SK-N-SH (cell line): ENCODE measurements at regions not wholly inside any gene's neighbourhood (a gene's known extent, or its start where the extent isn't known, plus 50 kb on each side); places are given as distances from the start of the nearest gene placed in this dataset.

Source experiments
- CTCF ChIA-PET: fragments of 300-600, 350-600 bp; formaldehyde crosslinking; extraction: SDS; loops from one replicate; lab custom pipeline; 2021; lab: Yijun Ruan, JAX
- POLR2A ChIA-PET: fragments of 350-600 bp; sonication (Branson Sonifier 250); formaldehyde crosslinking; extraction: SDS; loops from one replicate; lab custom pipeline; 2020; ENCODE audit warnings: antibody characterized with exemption, inconsistent platforms; lab: Yijun Ruan, JAX
- DNase-seq: peaks from one replicate; pipeline ENCODE4 v3.0.0; 2012
- H2AFZ ChIP-seq: fragments of 200-600 bp; sonication (generic); 2 replicates; pipeline ENCODE4 v1.8.1; 2016; ENCODE audit warnings: antibody characterized with exemption, mild to moderate bottlenecking, low read depth
- H3F3A ChIP-seq: fragments of 200-600 bp; sonication (generic); replicated peaks from 2 replicates; pipeline ENCODE3; 2016; ENCODE audit warnings: antibody characterized with exemption, mild to moderate bottlenecking; ENCODE audit not compliant: insufficient read depth
- H3K27ac ChIP-seq, 2 experiments: fragments of 200-500 bp in 1 of 2; fragments of 200-600 bp in 1 of 2; sonication (Bioruptor generic) in 1 of 2; sonication (generic), shearing (Covaris generic) in 1 of 2; 2 replicates each; pipeline versions ENCODE4 v1.5.1 to v1.6.1; 2014 to 2016; ENCODE audit warnings: low read depth in 2 of 2, inconsistent platforms in 1 of 2, low read length in 1 of 2, mild to moderate bottlenecking in 1 of 2, mixed read lengths in 1 of 2
- H3K27me3 ChIP-seq: fragments of 200-600 bp; sonication (generic), shearing (Covaris generic); 2 replicates; pipeline ENCODE4 v1.6.1; 2016; ENCODE audit warnings: mixed run types; ENCODE audit not compliant: insufficient read depth
- H3K36me3 ChIP-seq, 2 experiments: fragments of 200-500 bp in 1 of 2; fragments of 200-600 bp in 1 of 2; sonication (Bioruptor generic) in 1 of 2; sonication (generic) in 1 of 2; replicated peaks in 1 of 2; 2 replicates each; pipeline versions ENCODE3 to v1.5.1; 2014 to 2016; ENCODE audit warnings: low read length in 1 of 2, mild to moderate bottlenecking in 1 of 2; ENCODE audit not compliant: insufficient read depth in 2 of 2, control insufficient read depth in 1 of 2
- H3K4me1 ChIP-seq, 2 experiments: fragments of 200-500 bp in 1 of 2; fragments of 200-600 bp in 1 of 2; sonication (Bioruptor generic) in 1 of 2; sonication (generic), shearing (Covaris generic) in 1 of 2; 2 replicates each; pipeline versions ENCODE4 v1.5.1 to v1.6.1; 2014 to 2016; ENCODE audit warnings: low read depth in 1 of 2, low read length in 1 of 2, mixed run types in 1 of 2; ENCODE audit not compliant: insufficient read depth in 2 of 2, control insufficient read depth in 1 of 2
- H3K4me2 ChIP-seq: fragments of 200-600 bp; sonication (generic), shearing (Covaris generic); 2 replicates; pipeline ENCODE4 v1.6.1; 2017; ENCODE audit warnings: mixed run types
- H3K4me3 ChIP-seq, 2 experiments: fragments of 200-500 bp in 1 of 2; fragments of 200-600 bp in 1 of 2; sonication (Bioruptor generic) in 1 of 2; sonication (generic), shearing (Covaris generic) in 1 of 2; 2 replicates each; pipeline versions ENCODE4 v1.5.1 to v1.8.1; 2014 to 2016; ENCODE audit warnings: low read depth in 2 of 2, inconsistent platforms in 1 of 2, low read length in 1 of 2, mild to moderate bottlenecking in 1 of 2, mixed read lengths in 1 of 2, moderate library complexity in 1 of 2
- H3K79me2 ChIP-seq: fragments of 200-600 bp; sonication (generic); 2 replicates; pipeline ENCODE4 v1.8.1; 2017; ENCODE audit warnings: mild to moderate bottlenecking; ENCODE audit not compliant: insufficient read depth
- H3K9ac ChIP-seq: fragments of 200-600 bp; sonication (generic); 2 replicates; pipeline ENCODE4 v1.6.1; 2017; ENCODE audit warnings: mixed run types
- H3K9me2 ChIP-seq: fragments of 200-600 bp; sonication (generic); 2 replicates; pipeline ENCODE4 v1.6.1; 2017; ENCODE audit warnings: mixed run types
- H3K9me3 ChIP-seq: fragments of 200-600 bp; sonication (generic); 2 replicates; pipeline ENCODE4 v1.6.1; 2017; ENCODE audit warnings: mixed run types, mild to moderate bottlenecking, moderate library complexity
- H4K20me1 ChIP-seq: fragments of 200-600 bp; sonication (generic); 2 replicates; pipeline ENCODE4 v1.6.1; 2017; ENCODE audit warnings: mild to moderate bottlenecking, mixed run types; ENCODE audit not compliant: insufficient read depth
- ELF1 ChIP-seq: IDR thresholded peaks from 2 replicates; pipeline ENCODE4 v1.4.0; 2012
- EZH2phosphoT487 ChIP-seq: fragments of 200-600 bp; sonication (generic); IDR thresholded peaks from 2 replicates; pipeline ENCODE4 v1.6.1; 2017; ENCODE audit warnings: low read depth, mixed run types, mild to moderate bottlenecking, antibody characterized with exemption, moderate library complexity, borderline replicate concordance
- GABPA ChIP-seq: IDR thresholded peaks from 2 replicates; pipeline ENCODE4 v1.4.0; 2012; ENCODE audit warnings: low read depth, mild to moderate bottlenecking
- JUND ChIP-seq: IDR thresholded peaks from 2 replicates; pipeline ENCODE4 v1.4.0; 2012
- MXI1 ChIP-seq: IDR thresholded peaks from 2 replicates; pipeline ENCODE4 v1.6.1; 2012; ENCODE audit warnings: mild to moderate bottlenecking, low read depth, low read length, improper control_type of control experiment
- NRF1 ChIP-seq: IDR thresholded peaks from 2 replicates; pipeline ENCODE4 v1.6.1; 2012; ENCODE audit warnings: low read depth, mild to moderate bottlenecking, low read length
- POLR2AphosphoS5 ChIP-seq: IDR thresholded peaks from 2 replicates; pipeline ENCODE4 v1.6.1; 2012; ENCODE audit warnings: low read depth, low read length
- REST ChIP-seq: IDR thresholded peaks from 2 replicates; pipeline ENCODE4 v1.6.1; 2012; ENCODE audit warnings: mild to moderate bottlenecking, low read depth, low read length, moderate library complexity
- SIN3A ChIP-seq: IDR thresholded peaks from 2 replicates; pipeline ENCODE4 v1.6.1; 2012; ENCODE audit warnings: low read depth, mild to moderate bottlenecking, low read length, moderate library complexity, borderline replicate concordance
- TAF1 ChIP-seq: IDR thresholded peaks from 2 replicates; pipeline ENCODE4 v1.6.1; 2012; ENCODE audit warnings: low read depth, mild to moderate bottlenecking, low read length, moderate library complexity, borderline replicate concordance
- TEAD4 ChIP-seq: IDR thresholded peaks from 2 replicates; pipeline ENCODE4 v1.4.0; 2012; ENCODE audit warnings: mild to moderate bottlenecking, borderline replicate concordance; ENCODE audit not compliant: insufficient read depth
- USF2 ChIP-seq: fragments of 150-350 bp; IDR thresholded peaks from 2 replicates; pipeline ENCODE4 v1.6.1; 2017; ENCODE audit warnings: antibody characterized with exemption, low read length, low read depth, borderline replicate concordance
- YY1 ChIP-seq: IDR thresholded peaks from 2 replicates; pipeline ENCODE4 v1.4.0; 2012; ENCODE audit warnings: low read depth, mild to moderate bottlenecking
- WGBS: methylation state at CpG from one replicate; pipeline ENCODE4 v1.1.6; 2017; ENCODE audit warnings: low lambda C conversion rate; 5-methylcytosine and 5-hydroxymethylcytosine counted together

- Histone ChIP-seq H4K20me1 (no peaks in the 10 kb centered on the region), H3F3A (no peaks in the 10 kb centered on the region), H3K4me1 (no peaks in the 10 kb centered on the region)
- TF ChIP-seq TAF1 (no peak), SIN3A (no peak), USF2 (no peak), REST (no peak), TEAD4 (no peak), GABPA (no peak), JUND (no peak), POLR2AphosphoS5 (no peak)
- TF ChIP-seq, all 33 proteins: peak for 0
- Histone ChIP-seq H2AFZ (no peak overlapping the region), H3K36me3 (no peaks in the 10 kb centered on the region), H3K27me3 (peaks cover 5% of the 10 kb centered on the region; the same call in 1 of the 2 replicates), H3K4me3 (no peak overlapping the region), H3K9ac (no peak overlapping the region), H3K27ac (no peak overlapping the region), H3K9me2 (no peaks in the 10 kb centered on the region), H3K79me2 (no peaks in the 10 kb centered on the region), H3K4me2 (no peak overlapping the region), H3K9me3 (no peaks in the 10 kb centered on the region)
- DNase-seq, result no peak
- POLR2A ChIA-PET, result no interaction called here
- CTCF ChIA-PET, result no interaction called here
- WGBS, result 7% methylated on average over 10 of the region's 10 CpGs
These were observed 258.6 kb downstream of the HS3ST3B1 start for GRCh38 chr17:14559264-14560119.

- no peak overlapping the region for H3K27ac ChIP-seq
- no peaks in the 10 kb centered on the region for H3K4me1 ChIP-seq
- ChIA-PET CTCF (no interaction called here), POLR2A (no interaction called here)
- DNase-seq, result no peak
- H3K9me3 ChIP-seq, result no peaks in the 10 kb centered on the region
- no peak overlapping the region for H3K9ac ChIP-seq
- peaks cover 5% of the 10 kb centered on the region; the same call in 1 of the 2 replicates for H3K27me3 ChIP-seq
- no peaks in the 10 kb centered on the region for H3K36me3 ChIP-seq
- H2AFZ ChIP-seq, result no peak overlapping the region
- no peaks in the 10 kb centered on the region for H3F3A ChIP-seq
- 12% methylated on average over 4 of the region's 4 CpGs for WGBS
- no peaks in the 10 kb centered on the region for H3K9me2 ChIP-seq
- no peaks in the 10 kb centered on the region for H4K20me1 ChIP-seq
- H3K79me2 ChIP-seq, result no peaks in the 10 kb centered on the region
- TF ChIP-seq GABPA (no peak), USF2 (no peak), ELF1 (no peak), YY1 (no peak), NRF1 (no peak), MXI1 (no peak), EZH2phosphoT487 (no peak), POLR2AphosphoS5 (no peak)
- TF ChIP-seq, all 33 proteins: peak for 0
- H3K4me3 ChIP-seq, result no peak overlapping the region
- H3K4me2 ChIP-seq, result no peak overlapping the region
These were observed 256.6 kb downstream of the HS3ST3B1 start for GRCh38 chr17:14557480-14557879.
